ENCODE measurements at regions not wholly inside any gene's neighbourhood (a gene's known extent, or its start where the extent isn't known, plus 50 kb on each side); places are given as distances from the start of the nearest gene placed in this dataset.

DNA sequence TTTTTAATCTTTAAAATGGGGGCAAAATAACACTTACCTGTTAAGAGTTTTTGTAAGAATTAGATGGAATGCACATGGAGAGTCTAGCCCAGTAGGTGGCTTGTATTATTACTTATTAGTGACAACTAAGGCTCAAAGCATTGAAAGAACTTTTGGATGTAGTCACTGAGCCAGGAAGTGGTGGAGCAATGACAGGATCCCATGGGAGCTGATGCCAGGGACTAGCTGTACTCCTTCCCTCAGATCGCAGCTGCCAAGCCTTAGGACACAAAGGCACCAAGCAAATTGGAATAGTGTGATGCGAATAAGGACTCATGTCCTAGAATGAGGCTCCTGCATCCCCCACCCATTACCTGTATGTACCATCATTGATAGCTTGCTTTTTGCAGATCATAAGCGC, 370.4 kb upstream of the RGMA start:
- TF ChIP-seq POLR2AphosphoS5 (IDR thresholded peaks at IDR 0.05) (no peak), CTCF (IDR thresholded peaks at IDR 0.05 in 8 of 11, conservative IDR thresholded peaks at IDR 0.05 in 3 of 11) (no peak)

All from spleen (tissue), 7 donors.